Neural progenitor cell (in vitro differentiated cells): ENCODE measurements at regions not wholly inside any gene's neighbourhood (a gene's known extent, or its start where the extent isn't known, plus 50 kb on each side); places are given as distances from the start of the nearest gene placed in this dataset.

Source experiments
- EZH2phosphoT487 ChIP-seq: fragments of 200-600 bp; sonication (generic); IDR thresholded peaks from 2 replicates; pipeline ENCODE4 v1.6.1; 2017; ENCODE audit warnings: antibody characterized with exemption
- TF ChIP-seq, protein P1 (sequence below): fragments of 200-600 bp; sonication (generic); IDR thresholded peaks from 2 replicates; pipeline ENCODE4 v1.5.1; 2017; ENCODE audit warnings: antibody characterized with exemption, mild to moderate bottlenecking

DNA sequence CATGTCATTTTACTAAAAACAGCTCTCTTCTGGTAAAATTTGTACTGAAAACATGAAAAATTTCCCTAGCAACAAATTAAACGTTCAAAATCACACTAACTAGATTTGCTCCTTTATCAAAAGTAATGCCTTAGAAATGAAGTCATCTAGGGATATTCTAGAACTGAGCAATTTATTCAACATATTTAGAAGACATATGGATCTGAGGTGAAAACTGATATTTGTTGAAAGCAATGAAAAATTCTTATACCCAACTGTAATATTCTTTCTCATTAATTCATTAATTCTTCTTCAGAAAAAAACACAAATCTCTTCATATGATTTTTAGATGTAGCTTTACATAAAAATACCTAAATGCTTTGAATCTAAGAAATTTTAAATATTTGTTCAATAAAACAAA is 604.9 kb downstream of the NR2F1-AS1 start:
- TF ChIP-seq, protein P1, sequence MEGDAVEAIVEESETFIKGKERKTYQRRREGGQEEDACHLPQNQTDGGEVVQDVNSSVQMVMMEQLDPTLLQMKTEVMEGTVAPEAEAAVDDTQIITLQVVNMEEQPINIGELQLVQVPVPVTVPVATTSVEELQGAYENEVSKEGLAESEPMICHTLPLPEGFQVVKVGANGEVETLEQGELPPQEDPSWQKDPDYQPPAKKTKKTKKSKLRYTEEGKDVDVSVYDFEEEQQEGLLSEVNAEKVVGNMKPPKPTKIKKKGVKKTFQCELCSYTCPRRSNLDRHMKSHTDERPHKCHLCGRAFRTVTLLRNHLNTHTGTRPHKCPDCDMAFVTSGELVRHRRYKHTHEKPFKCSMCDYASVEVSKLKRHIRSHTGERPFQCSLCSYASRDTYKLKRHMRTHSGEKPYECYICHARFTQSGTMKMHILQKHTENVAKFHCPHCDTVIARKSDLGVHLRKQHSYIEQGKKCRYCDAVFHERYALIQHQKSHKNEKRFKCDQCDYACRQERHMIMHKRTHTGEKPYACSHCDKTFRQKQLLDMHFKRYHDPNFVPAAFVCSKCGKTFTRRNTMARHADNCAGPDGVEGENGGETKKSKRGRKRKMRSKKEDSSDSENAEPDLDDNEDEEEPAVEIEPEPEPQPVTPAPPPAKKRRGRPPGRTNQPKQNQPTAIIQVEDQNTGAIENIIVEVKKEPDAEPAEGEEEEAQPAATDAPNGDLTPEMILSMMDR, result no peak
- TF ChIP-seq EZH2phosphoT487, result no peak
